ENCODE measurements at regions not wholly inside any gene's neighbourhood (a gene's known extent, or its start where the extent isn't known, plus 50 kb on each side); places are given as distances from the start of the nearest gene placed in this dataset.

DNA sequence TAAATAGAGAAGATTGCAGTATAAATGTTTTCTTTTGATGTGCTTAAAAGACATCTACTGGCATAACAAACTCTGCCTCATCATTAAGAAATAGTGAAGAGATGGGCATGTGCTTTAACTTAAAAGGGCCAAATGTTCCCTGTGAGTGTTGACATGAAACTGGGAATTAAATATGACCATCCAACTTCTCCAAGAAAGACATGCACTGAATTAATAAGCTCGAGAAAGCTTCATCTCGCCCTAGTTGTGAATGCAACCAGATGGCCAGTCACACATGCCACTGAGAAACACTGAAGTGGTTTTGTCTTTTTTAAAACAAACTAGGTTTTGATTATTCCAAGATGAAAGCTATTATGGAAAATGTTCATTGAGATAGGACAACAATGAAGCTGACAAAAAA, 479.2 kb downstream of the RIT2 start:
- H3K27me3 ChIP-seq (ENCODE audit: control insufficient read depth, insufficient read depth, low read length): no peaks in the 10 kb centered on the region
- no peak for DNase-seq
- no peaks in the 10 kb centered on the region for H3K4me1 ChIP-seq (ENCODE audit: control insufficient read depth, insufficient read depth, low read length)
- H3K9me3 ChIP-seq (replicated peaks; ENCODE audit: control insufficient read depth, low read depth, low read length): no peaks in the 10 kb centered on the region
- whole genome bisulfite sequencing (ENCODE audit: insufficient coverage): no CpG with 5 or more reads among the region's 2 CpGs
- no peak overlapping the region for H3K4me3 ChIP-seq (ENCODE audit: low read length)
- H3K27ac ChIP-seq (ENCODE audit: low read length): no peak overlapping the region
- no peaks in the 10 kb centered on the region for H3K36me3 ChIP-seq (ENCODE audit: control insufficient read depth, insufficient read depth, low read length)

DNA sequence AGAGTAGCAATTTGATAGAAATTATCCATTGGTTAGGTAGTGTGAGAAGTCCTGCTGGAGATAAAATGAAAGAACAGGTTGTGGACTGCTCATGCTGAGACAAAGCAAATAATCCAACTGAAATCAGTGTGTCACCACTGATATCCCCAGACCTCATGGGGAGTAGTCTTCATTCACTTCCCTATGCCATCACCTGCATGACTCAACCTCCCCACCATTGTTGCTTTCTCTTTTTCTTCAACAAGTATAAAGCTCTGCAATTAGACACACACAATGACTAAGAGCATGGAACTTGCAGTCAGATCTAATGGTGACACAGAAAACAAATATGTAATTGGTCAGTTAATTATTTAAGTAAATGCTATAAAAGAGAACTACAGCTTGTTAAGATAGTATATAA, 475.3 kb downstream of the RIT2 start:
- Histone ChIP-seq H3K27ac (ENCODE audit: low read length) (no peak overlapping the region), H3K27me3 (ENCODE audit: control insufficient read depth, insufficient read depth, low read length) (no peaks in the 10 kb centered on the region), H3K4me1 (ENCODE audit: control insufficient read depth, insufficient read depth, low read length) (no peaks in the 10 kb centered on the region), H3K9me3 (replicated peaks; ENCODE audit: control insufficient read depth, low read depth, low read length) (no peaks in the 10 kb centered on the region), H3K36me3 (ENCODE audit: control insufficient read depth, insufficient read depth, low read length) (no peaks in the 10 kb centered on the region), H3K4me3 (ENCODE audit: low read length) (no peak overlapping the region)
- no peak for DNase-seq

DNA sequence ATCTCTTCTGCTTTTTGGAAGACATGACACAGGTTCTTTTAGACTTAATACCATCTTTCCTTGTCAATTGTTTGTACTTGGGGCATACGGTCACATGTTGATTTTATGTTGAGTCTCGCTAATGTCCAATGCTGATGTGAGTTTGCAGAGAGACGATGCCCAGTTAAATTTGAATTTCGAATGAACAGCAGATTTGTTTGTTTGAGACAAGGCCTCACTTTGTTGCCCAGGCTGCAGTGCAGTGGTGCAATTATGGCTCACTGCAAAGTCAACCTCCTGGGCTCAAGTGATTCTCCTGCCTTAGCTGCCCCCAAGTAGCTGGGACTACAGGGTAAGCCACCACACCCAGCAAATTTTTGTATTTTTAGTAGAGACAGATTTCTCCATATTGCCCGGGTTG, 473.5 kb downstream of the RIT2 start:
- Histone ChIP-seq H3K36me3 (ENCODE audit: control insufficient read depth, insufficient read depth, low read length) (no peaks in the 10 kb centered on the region), H3K27me3 (ENCODE audit: control insufficient read depth, insufficient read depth, low read length) (no peaks in the 10 kb centered on the region), H3K27ac (ENCODE audit: low read length) (no peak overlapping the region), H3K4me3 (ENCODE audit: low read length) (no peak overlapping the region), H3K9me3 (replicated peaks; ENCODE audit: control insufficient read depth, low read depth, low read length) (no peaks in the 10 kb centered on the region), H3K4me1 (ENCODE audit: control insufficient read depth, insufficient read depth, low read length) (no peaks in the 10 kb centered on the region)
- DNase-seq: no peak
- WGBS (ENCODE audit: insufficient coverage): 100% methylated on average over 4 of the region's 5 CpGs

DNA sequence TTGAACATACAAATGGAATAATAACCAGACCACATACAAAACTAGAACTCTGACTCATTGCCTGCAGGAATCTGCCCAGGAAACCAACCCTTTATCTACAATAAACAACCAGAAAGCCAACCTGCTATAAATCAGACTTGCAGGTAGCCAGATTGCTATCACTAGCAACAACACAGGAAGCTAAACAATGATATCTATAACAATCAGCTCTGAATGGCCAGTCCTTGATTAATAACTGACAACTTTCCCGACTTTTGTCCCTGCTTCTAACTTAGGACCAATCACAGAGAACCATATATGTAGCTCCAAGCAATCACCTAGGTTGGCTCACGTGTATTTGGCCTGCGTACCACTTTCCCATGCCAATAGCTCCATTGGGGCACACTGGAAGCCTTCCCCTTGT, 470.8 kb downstream of the RIT2 start:
- Histone ChIP-seq H3K27me3 (ENCODE audit: control insufficient read depth, insufficient read depth, low read length) (no peaks in the 10 kb centered on the region), H3K9me3 (replicated peaks; ENCODE audit: control insufficient read depth, low read depth, low read length) (no peaks in the 10 kb centered on the region), H3K27ac (ENCODE audit: low read length) (no peak overlapping the region), H3K4me3 (ENCODE audit: low read length) (no peak overlapping the region), H3K36me3 (ENCODE audit: control insufficient read depth, insufficient read depth, low read length) (no peaks in the 10 kb centered on the region), H3K4me1 (ENCODE audit: control insufficient read depth, insufficient read depth, low read length) (no peaks in the 10 kb centered on the region)
- DNase-seq: no peak
- WGBS (ENCODE audit: insufficient coverage): 54% methylated on average over 3 of the region's 3 CpGs

DNA sequence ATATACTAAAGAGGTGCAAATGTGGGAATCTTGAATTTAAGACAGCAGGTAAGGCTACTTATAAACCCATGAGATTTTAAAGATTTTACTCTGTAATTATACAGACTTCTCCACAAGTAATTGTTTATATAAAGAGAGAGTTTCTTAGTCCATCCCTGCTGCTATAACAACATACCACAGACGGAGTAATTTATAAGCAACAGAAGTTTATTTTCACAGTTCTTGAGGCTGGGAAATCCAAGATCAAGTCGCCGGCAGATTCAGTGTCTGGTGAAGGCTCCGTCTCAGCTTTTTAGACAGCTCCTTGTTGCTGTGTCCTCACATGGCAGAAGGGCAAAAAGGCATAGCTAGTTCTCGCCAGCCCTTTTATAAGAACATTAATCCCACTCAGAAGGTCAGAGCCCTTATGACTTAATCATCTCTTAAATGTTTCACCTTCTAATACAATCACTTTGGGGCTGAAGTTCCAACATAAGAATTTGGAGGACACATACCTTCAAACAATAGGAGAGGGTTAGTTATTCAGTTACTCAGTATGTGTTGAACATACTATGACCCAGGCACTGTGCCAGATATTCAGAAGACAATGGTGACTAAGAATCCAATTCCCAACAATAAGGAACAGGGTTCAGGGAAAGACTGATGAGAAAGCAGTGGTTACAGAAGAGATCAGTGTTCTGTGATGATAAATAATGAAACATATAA, 466.0 kb downstream of the RIT2 start:
- no peaks in the 10 kb centered on the region for H3K27me3 ChIP-seq (ENCODE audit: control insufficient read depth, insufficient read depth, low read length)
- H3K4me3 ChIP-seq (ENCODE audit: low read length): no peak overlapping the region
- no peaks in the 10 kb centered on the region for H3K36me3 ChIP-seq (ENCODE audit: control insufficient read depth, insufficient read depth, low read length)
- no peak for DNase-seq
- no peaks in the 10 kb centered on the region for H3K9me3 ChIP-seq (replicated peaks; ENCODE audit: control insufficient read depth, low read depth, low read length)
- H3K27ac ChIP-seq (ENCODE audit: low read length): no peak overlapping the region
- H3K4me1 ChIP-seq (ENCODE audit: control insufficient read depth, insufficient read depth, low read length): no peaks in the 10 kb centered on the region
- 92% methylated on average over 4 of the region's 5 CpGs for WGBS (ENCODE audit: insufficient coverage)

DNA sequence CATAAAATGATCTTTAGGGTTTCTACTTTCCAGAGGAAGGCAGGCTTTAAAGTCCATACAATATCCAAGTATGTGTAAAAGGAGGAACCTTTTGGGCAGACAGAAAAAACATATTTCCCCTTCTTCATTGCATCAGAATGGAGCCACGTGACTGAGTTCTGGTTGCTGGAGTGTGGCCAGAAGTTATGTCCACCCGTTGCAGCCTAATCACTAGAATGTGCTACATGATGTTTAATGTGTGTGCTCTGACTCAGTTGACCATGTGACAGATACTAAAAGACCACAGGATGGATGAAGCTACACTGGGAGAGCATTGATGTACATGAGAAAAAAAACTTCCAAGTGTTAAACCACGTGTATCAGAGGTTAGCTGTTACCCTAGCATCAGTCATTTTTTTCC, 460.9 kb downstream of the RIT2 start:
- H3K27me3 ChIP-seq (ENCODE audit: control insufficient read depth, insufficient read depth, low read length): no peaks in the 10 kb centered on the region
- no CpG with 5 or more reads among the region's 3 CpGs for WGBS (ENCODE audit: insufficient coverage)
- no peaks in the 10 kb centered on the region for H3K4me1 ChIP-seq (ENCODE audit: control insufficient read depth, insufficient read depth, low read length)
- no peak overlapping the region for H3K27ac ChIP-seq (ENCODE audit: low read length)
- no peaks in the 10 kb centered on the region for H3K36me3 ChIP-seq (ENCODE audit: control insufficient read depth, insufficient read depth, low read length)
- no peak for DNase-seq
- H3K9me3 ChIP-seq (replicated peaks; ENCODE audit: control insufficient read depth, low read depth, low read length): no peaks in the 10 kb centered on the region
- H3K4me3 ChIP-seq (ENCODE audit: low read length): no peak overlapping the region

DNA sequence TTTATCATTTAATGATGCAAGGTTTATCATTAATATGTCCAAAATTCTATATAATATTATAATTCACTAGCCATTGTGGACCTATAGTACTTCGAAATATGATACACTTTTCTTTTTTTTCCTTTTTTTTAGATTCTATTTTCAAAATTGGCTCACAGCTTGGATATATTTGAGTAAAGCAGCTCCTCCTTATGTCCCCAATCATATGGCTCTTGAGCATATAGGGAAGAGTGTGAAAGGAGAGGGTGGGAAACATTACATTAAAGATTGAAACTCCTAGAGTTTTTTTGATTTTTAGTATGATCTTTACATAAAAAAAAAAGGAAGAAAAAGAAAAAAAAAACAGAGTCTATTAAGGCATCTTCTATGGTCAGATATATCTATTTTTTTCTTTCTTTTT, 457.9 kb downstream of the RIT2 start:
- Histone ChIP-seq H3K4me1 (ENCODE audit: control insufficient read depth, insufficient read depth, low read length) (no peaks in the 10 kb centered on the region), H3K27ac (ENCODE audit: low read length) (no peak overlapping the region), H3K36me3 (ENCODE audit: control insufficient read depth, insufficient read depth, low read length) (no peaks in the 10 kb centered on the region), H3K27me3 (ENCODE audit: control insufficient read depth, insufficient read depth, low read length) (no peaks in the 10 kb centered on the region), H3K4me3 (ENCODE audit: low read length) (no peak overlapping the region), H3K9me3 (replicated peaks; ENCODE audit: control insufficient read depth, low read depth, low read length) (no peaks in the 10 kb centered on the region)
- WGBS (ENCODE audit: insufficient coverage): no CpG with 5 or more reads among the region's 1 CpG
- DNase-seq: no peak

DNA sequence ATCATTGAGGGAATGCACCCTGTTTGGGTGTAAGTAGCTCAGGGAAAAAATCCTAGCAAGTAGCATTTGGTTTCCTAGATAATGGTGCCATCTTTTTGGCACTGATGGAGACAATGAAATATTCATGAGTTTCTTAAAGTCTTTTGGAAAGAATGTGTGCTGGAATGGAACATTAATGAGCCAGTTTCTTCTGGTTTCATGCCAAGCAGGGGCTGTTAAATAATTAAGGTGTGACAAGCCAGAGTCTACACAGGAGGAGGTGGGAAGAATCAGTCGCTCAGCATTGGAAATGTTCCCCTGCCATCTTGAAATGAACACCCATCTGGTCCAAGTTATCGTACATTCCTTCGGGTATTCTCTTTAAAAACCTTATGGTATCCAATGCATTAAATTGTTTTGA, 457.3 kb downstream of the RIT2 start:
- no peaks in the 10 kb centered on the region for H3K9me3 ChIP-seq (replicated peaks; ENCODE audit: control insufficient read depth, low read depth, low read length)
- DNase-seq: no peak
- H3K27me3 ChIP-seq (ENCODE audit: control insufficient read depth, insufficient read depth, low read length): no peaks in the 10 kb centered on the region
- WGBS (ENCODE audit: insufficient coverage): no CpG with 5 or more reads among the region's 3 CpGs
- no peaks in the 10 kb centered on the region for H3K36me3 ChIP-seq (ENCODE audit: control insufficient read depth, insufficient read depth, low read length)
- no peak overlapping the region for H3K27ac ChIP-seq (ENCODE audit: low read length)
- H3K4me1 ChIP-seq (ENCODE audit: control insufficient read depth, insufficient read depth, low read length): no peaks in the 10 kb centered on the region
- no peak overlapping the region for H3K4me3 ChIP-seq (ENCODE audit: low read length)

DNA sequence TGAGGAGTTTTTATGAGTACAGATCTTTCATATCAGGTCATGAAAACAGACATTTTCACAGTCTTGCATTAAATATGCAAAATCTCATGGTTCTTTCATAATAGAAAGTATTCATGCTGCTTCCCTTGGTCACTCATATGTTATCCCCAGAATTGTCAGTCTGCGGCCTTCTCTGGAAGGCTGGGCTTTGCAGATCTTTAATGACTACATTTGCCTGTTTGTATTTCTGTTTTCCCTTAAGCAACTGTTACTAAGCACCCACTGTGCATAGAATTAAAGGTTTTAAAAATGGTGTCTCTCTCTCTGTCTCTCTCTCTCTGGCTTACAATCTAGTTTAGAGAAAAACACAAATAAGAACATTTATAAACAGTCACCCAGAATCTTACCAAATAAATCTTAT, 456.3 kb downstream of the RIT2 start:
- no peaks in the 10 kb centered on the region for H3K36me3 ChIP-seq (ENCODE audit: control insufficient read depth, insufficient read depth, low read length)
- no peaks in the 10 kb centered on the region for H3K27me3 ChIP-seq (ENCODE audit: control insufficient read depth, insufficient read depth, low read length)
- no peaks in the 10 kb centered on the region for H3K4me1 ChIP-seq (ENCODE audit: control insufficient read depth, insufficient read depth, low read length)
- no CpG with 5 or more reads among the region's 1 CpG for WGBS (ENCODE audit: insufficient coverage)
- H3K27ac ChIP-seq (ENCODE audit: low read length): no peak overlapping the region
- no peaks in the 10 kb centered on the region for H3K9me3 ChIP-seq (replicated peaks; ENCODE audit: control insufficient read depth, low read depth, low read length)
- peak; percentile 1 for DNase-seq
- H3K4me3 ChIP-seq (ENCODE audit: low read length): no peak overlapping the region

DNA sequence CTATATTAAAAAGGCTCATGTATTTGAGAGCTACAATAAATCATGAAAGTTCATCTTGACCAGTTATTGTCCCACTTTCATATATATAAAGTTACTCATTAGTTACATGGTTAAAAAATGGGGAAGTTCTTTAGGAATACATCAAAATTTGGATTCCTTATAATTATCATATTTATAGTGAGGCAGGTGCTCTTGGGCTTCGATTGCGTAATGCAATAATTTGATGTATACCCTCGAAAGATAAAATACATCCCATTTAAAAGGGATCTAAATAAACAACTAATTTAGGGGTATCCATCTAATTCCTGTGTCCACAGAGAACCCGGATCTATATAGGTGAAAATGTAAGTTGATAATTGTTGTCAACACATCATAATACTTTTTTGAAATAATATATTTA, 444.6 kb downstream of the RIT2 start:
- Histone ChIP-seq H3K9me3 (replicated peaks; ENCODE audit: control insufficient read depth, low read depth, low read length) (no peaks in the 10 kb centered on the region), H3K36me3 (ENCODE audit: control insufficient read depth, insufficient read depth, low read length) (no peaks in the 10 kb centered on the region), H3K27me3 (ENCODE audit: control insufficient read depth, insufficient read depth, low read length) (no peaks in the 10 kb centered on the region), H3K27ac (ENCODE audit: low read length) (no peak overlapping the region), H3K4me3 (ENCODE audit: low read length) (no peak overlapping the region), H3K4me1 (ENCODE audit: control insufficient read depth, insufficient read depth, low read length) (no peaks in the 10 kb centered on the region)
- no CpG with 5 or more reads among the region's 4 CpGs for WGBS (ENCODE audit: insufficient coverage)
- no peak for DNase-seq

DNA sequence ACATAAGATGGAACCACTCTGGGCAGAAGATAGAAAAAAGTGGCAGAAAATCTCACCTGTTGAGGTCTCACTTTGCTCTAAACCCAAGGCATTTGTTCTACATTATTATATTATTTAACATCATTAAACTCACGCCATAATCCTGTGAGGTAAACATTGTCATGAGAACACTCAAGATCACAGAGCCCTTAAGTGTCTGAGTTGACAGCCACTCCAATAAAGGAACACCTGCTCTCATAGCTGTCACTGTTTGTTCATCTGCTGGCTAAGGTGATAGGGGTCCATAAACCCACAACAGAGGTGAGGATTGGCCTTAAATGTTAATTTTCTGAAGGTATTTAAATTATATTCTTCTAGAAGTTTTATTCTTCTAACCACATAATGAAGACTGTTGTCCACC, 439.7 kb downstream of the RIT2 start:
- Histone ChIP-seq H3K4me1 (ENCODE audit: control insufficient read depth, insufficient read depth, low read length) (no peaks in the 10 kb centered on the region), H3K27ac (ENCODE audit: low read length) (no peak overlapping the region), H3K36me3 (ENCODE audit: control insufficient read depth, insufficient read depth, low read length) (no peaks in the 10 kb centered on the region), H3K4me3 (ENCODE audit: low read length) (no peak overlapping the region), H3K27me3 (ENCODE audit: control insufficient read depth, insufficient read depth, low read length) (no peaks in the 10 kb centered on the region), H3K9me3 (replicated peaks; ENCODE audit: control insufficient read depth, low read depth, low read length) (no peaks in the 10 kb centered on the region)
- no peak for DNase-seq
- no CpG with 5 or more reads among the region's 1 CpG for WGBS (ENCODE audit: insufficient coverage)

All from muscle of leg (tissue), 3 donors.